Mesenchymal stem cell (in vitro differentiated cells and primary cell): ENCODE measurements at regions not wholly inside any gene's neighbourhood (a gene's known extent, or its start where the extent isn't known, plus 50 kb on each side); places are given as distances from the start of the nearest gene placed in this dataset.

Source experiments
- DNase-seq: peaks from one replicate; pipeline ENCODE4 v3.0.0-alpha.2; 2013
- H2AFZ ChIP-seq: one replicate; pipeline ENCODE4 v1.6.1; 2013; ENCODE audit warnings: low read depth, mild to moderate bottlenecking, control low read depth, inconsistent platforms, low read length, moderate library complexity
- H2AK5ac ChIP-seq: 2 replicates; pipeline ENCODE4 v1.6.1; 2013; ENCODE audit warnings: low read length, moderate library complexity, mild to moderate bottlenecking, inconsistent platforms; ENCODE audit not compliant: severe bottlenecking
- H2BK120ac ChIP-seq: one replicate; pipeline ENCODE4 v1.6.1; 2013; ENCODE audit warnings: low read depth, mild to moderate bottlenecking, inconsistent platforms, low read length, moderate library complexity
- H2BK12ac ChIP-seq, 2 experiments: one replicate each; pipeline ENCODE4 v1.6.1; 2013; ENCODE audit warnings: inconsistent platforms in 2 of 2, low read length in 2 of 2, mild to moderate bottlenecking in 2 of 2, moderate library complexity in 2 of 2, control low read depth in 1 of 2
- H2BK15ac ChIP-seq: one replicate; pipeline ENCODE4 v1.6.1; 2013; ENCODE audit warnings: mild to moderate bottlenecking, low read depth, inconsistent platforms; ENCODE audit not compliant: poor library complexity, severe bottlenecking
- H2BK5ac ChIP-seq: 2 replicates; pipeline ENCODE4 v1.6.1; 2013; ENCODE audit warnings: low read depth, mild to moderate bottlenecking, low read length, control low read depth, inconsistent platforms; ENCODE audit not compliant: poor library complexity, severe bottlenecking
- H3K14ac ChIP-seq, 2 experiments: one replicate each; pipeline ENCODE4 v1.6.1; 2013; ENCODE audit warnings: inconsistent platforms in 2 of 2, low read length in 2 of 2, control low read depth in 1 of 2, mild to moderate bottlenecking in 1 of 2, moderate library complexity in 1 of 2
- H3K18ac ChIP-seq, 2 experiments: one replicate each; pipeline ENCODE4 v1.6.1; 2013; ENCODE audit warnings: inconsistent platforms in 2 of 2, low read length in 2 of 2, control low read depth in 1 of 2, low read depth in 1 of 2, mild to moderate bottlenecking in 1 of 2
- H3K23ac ChIP-seq, 2 experiments: one replicate each; pipeline ENCODE4 v1.6.1; 2013; ENCODE audit warnings: inconsistent platforms in 2 of 2, low read length in 2 of 2, mild to moderate bottlenecking in 2 of 2, moderate library complexity in 2 of 2, control low read depth in 1 of 2
- H3K27ac ChIP-seq: 2 replicates; pipeline ENCODE4 v1.5.1; 2013; ENCODE audit warnings: mild to moderate bottlenecking, moderate library complexity, low read length, control low read depth, inconsistent platforms; ENCODE audit not compliant: poor library complexity, severe bottlenecking
- H3K27me3 ChIP-seq, 2 experiments: 2 replicates each; pipeline versions ENCODE4 v1.6.1 to v1.7.0; 2013; ENCODE audit warnings: low read length in 2 of 2, mild to moderate bottlenecking in 2 of 2, moderate library complexity in 2 of 2, control low read depth in 1 of 2, inconsistent platforms in 1 of 2; ENCODE audit not compliant: control insufficient read depth in 1 of 2, insufficient read depth in 1 of 2
- H3K36me3 ChIP-seq, 2 experiments: 2 replicates each; pipeline versions ENCODE4 v1.6.1 to v1.7.0; 2013; ENCODE audit warnings: low read length in 2 of 2, control low read depth in 1 of 2, inconsistent platforms in 1 of 2, low read depth in 1 of 2, mild to moderate bottlenecking in 1 of 2; ENCODE audit not compliant: insufficient read depth in 2 of 2, control insufficient read depth in 1 of 2
- H3K4ac ChIP-seq, 2 experiments: one replicate each; pipeline ENCODE4 v1.6.1; 2013; ENCODE audit warnings: inconsistent platforms in 2 of 2, low read length in 2 of 2, mild to moderate bottlenecking in 2 of 2, moderate library complexity in 2 of 2, control low read depth in 1 of 2, low read depth in 1 of 2
- H3K4me1 ChIP-seq: 2 replicates; pipeline ENCODE4 v1.6.1; 2013; ENCODE audit warnings: low read depth, low read length, control low read depth; ENCODE audit not compliant: control insufficient read depth, insufficient read depth
- H3K4me2 ChIP-seq: 2 replicates; pipeline ENCODE4 v1.6.1; 2013; ENCODE audit warnings: low read length, mild to moderate bottlenecking, inconsistent platforms; ENCODE audit not compliant: poor library complexity, severe bottlenecking
- H3K4me3 ChIP-seq, 2 experiments: 2 replicates each; pipeline versions ENCODE4 v1.5.1 to v1.7.0; 2013; ENCODE audit warnings: low read length in 2 of 2, mild to moderate bottlenecking in 2 of 2, control low read depth in 1 of 2, low read depth in 1 of 2; ENCODE audit not compliant: insufficient read depth in 1 of 2
- H3K79me1 ChIP-seq: replicated peaks from 2 replicates; pipeline ENCODE4 v1.6.1; 2013; ENCODE audit warnings: mild to moderate bottlenecking, control low read depth, low read length, inconsistent platforms; ENCODE audit not compliant: poor library complexity, severe bottlenecking
- H3K9ac ChIP-seq: 2 replicates; pipeline ENCODE4 v1.7.0; 2013; ENCODE audit warnings: mild to moderate bottlenecking, low read length, moderate library complexity
- H3K9me3 ChIP-seq: 2 replicates; pipeline ENCODE4 v1.7.0; 2013; ENCODE audit warnings: mild to moderate bottlenecking, low read length; ENCODE audit not compliant: control insufficient read depth
- H4K8ac ChIP-seq: one replicate; pipeline ENCODE4 v1.6.1; 2013; ENCODE audit warnings: inconsistent platforms, mild to moderate bottlenecking, low read length, moderate library complexity
- H4K91ac ChIP-seq: one replicate; pipeline ENCODE4 v1.6.1; 2013; ENCODE audit warnings: mild to moderate bottlenecking, low read length, inconsistent platforms
- WGBS: methylation state at CpG from one replicate; pipeline ENCODE4 v1.1.7; 2013; ENCODE audit warnings: mixed read lengths; 5-methylcytosine and 5-hydroxymethylcytosine counted together

DNA sequence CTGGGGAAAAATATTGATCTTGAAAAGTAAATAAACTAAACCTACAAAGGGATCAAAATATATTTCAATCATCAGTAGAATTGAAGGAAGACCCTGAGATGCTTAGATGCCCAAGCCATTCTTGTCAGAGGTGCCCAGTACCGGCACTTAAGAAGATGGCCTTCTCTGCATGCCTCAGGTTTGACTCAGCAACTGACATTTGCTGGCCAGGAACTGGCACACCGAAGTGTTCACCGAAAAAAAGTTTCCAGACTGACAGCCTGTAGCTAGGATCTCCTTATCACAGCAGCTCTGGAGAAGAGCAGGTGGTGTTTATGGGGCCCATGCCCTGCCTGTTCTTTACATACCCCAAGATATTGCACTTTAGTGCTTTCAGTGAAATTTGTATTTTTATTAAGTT, 203.2 kb downstream of the MOXD1 start:
- Histone ChIP-seq H3K18ac (no peak overlapping the region), H3K4me2 (no peak overlapping the region), H3K4me1 (peaks cover 4% of the 10 kb centered on the region), H3K23ac (no peak overlapping the region), H3K79me1 (no peaks in the 10 kb centered on the region), H4K91ac (no peak overlapping the region), H2BK5ac (no peak overlapping the region), H3K4me3 (no peak overlapping the region), H2BK12ac (no peak overlapping the region), H3K14ac (no peak overlapping the region), H3K27ac (peak overlapping the region; percentile 72), H4K8ac (no peak overlapping the region), H3K36me3 (no peaks in the 10 kb centered on the region), H2BK120ac (no peak overlapping the region), H3K9ac (peak overlapping the region; percentile 85), H3K4ac (no peak overlapping the region), H2AFZ (no peak overlapping the region), H2BK15ac (no peak overlapping the region), H3K27me3 (no peaks in the 10 kb centered on the region), H2AK5ac (no peak overlapping the region), H3K9me3 (no peaks in the 10 kb centered on the region)
- DNase-seq, result no peak
- WGBS, result 29% methylated on average over 3 of the region's 3 CpGs

DNA sequence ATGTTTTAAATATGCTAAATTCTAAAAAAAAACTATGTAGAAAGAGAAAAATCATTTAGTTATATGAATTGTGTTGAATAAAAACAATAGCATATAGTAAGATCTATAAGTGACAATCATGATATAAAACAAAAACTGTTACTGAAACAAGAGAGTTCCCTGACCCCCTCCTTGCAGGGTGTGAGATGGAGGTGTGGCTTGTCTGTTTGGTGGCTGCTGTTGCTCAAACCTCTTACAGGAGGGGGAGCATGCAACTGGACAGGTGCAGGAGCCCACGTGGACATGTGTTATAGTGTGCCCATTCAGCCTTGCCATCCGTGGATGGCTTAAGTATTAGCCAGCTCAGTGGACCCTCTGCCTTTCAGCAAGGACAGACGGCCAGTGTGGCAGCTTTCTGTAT, 206.7 kb downstream of the MOXD1 start:
- no peak for DNase-seq
- H2BK15ac ChIP-seq, result no peak overlapping the region
- H2BK120ac ChIP-seq, result no peak overlapping the region
- no peak overlapping the region for H2BK12ac ChIP-seq
- no peaks in the 10 kb centered on the region for H3K36me3 ChIP-seq
- no peaks in the 10 kb centered on the region for H3K79me1 ChIP-seq
- no peak overlapping the region for H3K4me3 ChIP-seq
- no peak overlapping the region for H3K18ac ChIP-seq
- H3K9me3 ChIP-seq, result no peaks in the 10 kb centered on the region
- H3K23ac ChIP-seq, result no peak overlapping the region
- no peak overlapping the region for H4K8ac ChIP-seq
- no peak overlapping the region for H3K14ac ChIP-seq
- H3K4me2 ChIP-seq, result no peak overlapping the region
- no peak overlapping the region for H3K27ac ChIP-seq
- H2AK5ac ChIP-seq, result no peak overlapping the region
- no peak overlapping the region for H3K9ac ChIP-seq
- no peaks in the 10 kb centered on the region for H3K27me3 ChIP-seq
- 95% methylated on average over 3 of the region's 3 CpGs for WGBS
- H4K91ac ChIP-seq, result no peak overlapping the region
- no peak overlapping the region for H3K4ac ChIP-seq
- no peak overlapping the region for H2BK5ac ChIP-seq
- H2AFZ ChIP-seq, result no peak overlapping the region
- peaks cover 2% of the 10 kb centered on the region for H3K4me1 ChIP-seq

GRCh38 chr6:132192631-132193030, 208.6 kb downstream of the MOXD1 start:
- Histone ChIP-seq H2BK120ac (no peak overlapping the region), H3K9ac (no peak overlapping the region), H2AFZ (no peak overlapping the region), H3K36me3 (no peaks in the 10 kb centered on the region), H2AK5ac (peak overlapping the region; percentile 22), H3K4ac (no peak overlapping the region), H3K9me3 (no peaks in the 10 kb centered on the region), H3K18ac (no peak overlapping the region), H3K79me1 (no peaks in the 10 kb centered on the region), H4K91ac (no peak overlapping the region), H3K27ac (no peak overlapping the region), H4K8ac (no peak overlapping the region), H3K4me3 (no peak overlapping the region), H3K23ac (no peak overlapping the region), H3K4me2 (no peak overlapping the region), H2BK15ac (no peak overlapping the region), H3K4me1 (peaks cover 4% of the 10 kb centered on the region), H2BK12ac (peak overlapping the region in 1 of 2 experiments; percentile 77), H3K14ac (no peak overlapping the region), H2BK5ac (no peak overlapping the region), H3K27me3 (no peaks in the 10 kb centered on the region)
- DNase-seq, result no peak
- 98% methylated on average over 5 of the region's 5 CpGs for WGBS

DNA sequence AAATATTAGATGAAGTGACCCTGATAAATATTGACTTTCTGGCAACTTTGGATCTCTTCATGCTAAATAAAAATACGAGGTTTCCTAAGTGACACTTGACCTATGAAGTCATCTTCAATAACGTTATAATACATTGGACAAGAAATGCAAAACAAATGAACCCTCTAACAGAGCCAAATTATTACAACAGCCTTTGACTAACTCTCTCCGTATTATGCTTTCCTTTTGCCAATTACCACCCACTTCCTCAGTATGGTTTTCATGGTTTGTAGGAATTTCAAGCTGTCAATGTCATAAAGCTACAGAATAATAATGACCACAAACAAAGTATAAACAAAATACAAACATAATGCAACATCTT, 210.5 kb downstream of the MOXD1 start:
- H2BK12ac ChIP-seq, result no peak overlapping the region
- no peak overlapping the region for H2BK120ac ChIP-seq
- no peak overlapping the region for H4K91ac ChIP-seq
- H3K9me3 ChIP-seq, result no peaks in the 10 kb centered on the region
- no peak overlapping the region for H3K23ac ChIP-seq
- H3K36me3 ChIP-seq, result no peaks in the 10 kb centered on the region
- peak; percentile 61 for DNase-seq
- no peak overlapping the region for H3K18ac ChIP-seq
- no peaks in the 10 kb centered on the region for H3K27me3 ChIP-seq
- 0% methylated on average over 3 of the region's 3 CpGs for WGBS
- peak overlapping the region; percentile 72 for H3K9ac ChIP-seq
- H3K4ac ChIP-seq, result no peak overlapping the region
- peaks cover 4% of the 10 kb centered on the region for H3K4me1 ChIP-seq
- H3K27ac ChIP-seq, result peak overlapping the region; percentile 8
- H3K4me3 ChIP-seq, result no peak overlapping the region
- no peak overlapping the region for H2BK5ac ChIP-seq
- no peaks in the 10 kb centered on the region for H3K79me1 ChIP-seq
- H2AFZ ChIP-seq, result no peak overlapping the region
- no peak overlapping the region for H3K14ac ChIP-seq
- no peak overlapping the region for H4K8ac ChIP-seq
- H2BK15ac ChIP-seq, result no peak overlapping the region
- H3K4me2 ChIP-seq, result no peak overlapping the region
- no peak overlapping the region for H2AK5ac ChIP-seq
